ENCODE measurements at regions not wholly inside any gene's neighbourhood (a gene's known extent, or its start where the extent isn't known, plus 50 kb on each side); places are given as distances from the start of the nearest gene placed in this dataset.

DNA sequence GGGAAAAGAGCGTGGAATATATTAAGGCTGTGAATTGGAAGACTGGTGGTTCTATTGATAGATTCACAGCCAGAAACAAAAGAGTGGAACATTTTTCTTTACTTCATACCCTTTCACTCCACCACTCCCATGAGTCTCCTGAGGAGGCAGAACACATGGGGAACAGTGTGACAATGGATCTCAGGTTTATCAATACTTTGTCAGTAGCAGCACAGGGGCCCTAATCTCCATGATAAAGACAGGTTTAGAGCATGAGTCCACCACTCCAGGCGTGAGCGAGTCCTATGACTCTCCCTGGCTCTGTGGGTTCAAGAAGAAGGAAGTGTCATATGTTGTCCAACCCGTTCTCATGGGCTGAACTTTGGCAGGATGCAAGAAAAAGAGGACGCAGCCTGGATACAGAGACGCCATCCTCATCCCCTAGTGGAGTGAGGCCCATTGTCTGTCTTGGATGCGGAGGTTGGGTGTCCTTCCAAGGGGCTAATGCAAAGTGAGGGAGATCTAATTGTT lies 361.2 kb downstream of the TMEM114 start:
- H3K4me3 ChIP-seq, result no peak overlapping the region
- no peaks in the 10 kb centered on the region for H3K27me3 ChIP-seq (ENCODE audit: insufficient read depth)
- no peaks in the 10 kb centered on the region for H3K9me3 Mint-ChIP-seq
- no peak overlapping the region for H3K4me3 Mint-ChIP-seq
- TF ChIP-seq, protein P1, sequence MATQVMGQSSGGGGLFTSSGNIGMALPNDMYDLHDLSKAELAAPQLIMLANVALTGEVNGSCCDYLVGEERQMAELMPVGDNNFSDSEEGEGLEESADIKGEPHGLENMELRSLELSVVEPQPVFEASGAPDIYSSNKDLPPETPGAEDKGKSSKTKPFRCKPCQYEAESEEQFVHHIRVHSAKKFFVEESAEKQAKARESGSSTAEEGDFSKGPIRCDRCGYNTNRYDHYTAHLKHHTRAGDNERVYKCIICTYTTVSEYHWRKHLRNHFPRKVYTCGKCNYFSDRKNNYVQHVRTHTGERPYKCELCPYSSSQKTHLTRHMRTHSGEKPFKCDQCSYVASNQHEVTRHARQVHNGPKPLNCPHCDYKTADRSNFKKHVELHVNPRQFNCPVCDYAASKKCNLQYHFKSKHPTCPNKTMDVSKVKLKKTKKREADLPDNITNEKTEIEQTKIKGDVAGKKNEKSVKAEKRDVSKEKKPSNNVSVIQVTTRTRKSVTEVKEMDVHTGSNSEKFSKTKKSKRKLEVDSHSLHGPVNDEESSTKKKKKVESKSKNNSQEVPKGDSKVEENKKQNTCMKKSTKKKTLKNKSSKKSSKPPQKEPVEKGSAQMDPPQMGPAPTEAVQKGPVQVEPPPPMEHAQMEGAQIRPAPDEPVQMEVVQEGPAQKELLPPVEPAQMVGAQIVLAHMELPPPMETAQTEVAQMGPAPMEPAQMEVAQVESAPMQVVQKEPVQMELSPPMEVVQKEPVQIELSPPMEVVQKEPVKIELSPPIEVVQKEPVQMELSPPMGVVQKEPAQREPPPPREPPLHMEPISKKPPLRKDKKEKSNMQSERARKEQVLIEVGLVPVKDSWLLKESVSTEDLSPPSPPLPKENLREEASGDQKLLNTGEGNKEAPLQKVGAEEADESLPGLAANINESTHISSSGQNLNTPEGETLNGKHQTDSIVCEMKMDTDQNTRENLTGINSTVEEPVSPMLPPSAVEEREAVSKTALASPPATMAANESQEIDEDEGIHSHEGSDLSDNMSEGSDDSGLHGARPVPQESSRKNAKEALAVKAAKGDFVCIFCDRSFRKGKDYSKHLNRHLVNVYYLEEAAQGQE (IDR thresholded peaks at IDR 0.05; ENCODE audit: unreplicated experiment), result no peak
- TF ChIP-seq, protein P2, sequence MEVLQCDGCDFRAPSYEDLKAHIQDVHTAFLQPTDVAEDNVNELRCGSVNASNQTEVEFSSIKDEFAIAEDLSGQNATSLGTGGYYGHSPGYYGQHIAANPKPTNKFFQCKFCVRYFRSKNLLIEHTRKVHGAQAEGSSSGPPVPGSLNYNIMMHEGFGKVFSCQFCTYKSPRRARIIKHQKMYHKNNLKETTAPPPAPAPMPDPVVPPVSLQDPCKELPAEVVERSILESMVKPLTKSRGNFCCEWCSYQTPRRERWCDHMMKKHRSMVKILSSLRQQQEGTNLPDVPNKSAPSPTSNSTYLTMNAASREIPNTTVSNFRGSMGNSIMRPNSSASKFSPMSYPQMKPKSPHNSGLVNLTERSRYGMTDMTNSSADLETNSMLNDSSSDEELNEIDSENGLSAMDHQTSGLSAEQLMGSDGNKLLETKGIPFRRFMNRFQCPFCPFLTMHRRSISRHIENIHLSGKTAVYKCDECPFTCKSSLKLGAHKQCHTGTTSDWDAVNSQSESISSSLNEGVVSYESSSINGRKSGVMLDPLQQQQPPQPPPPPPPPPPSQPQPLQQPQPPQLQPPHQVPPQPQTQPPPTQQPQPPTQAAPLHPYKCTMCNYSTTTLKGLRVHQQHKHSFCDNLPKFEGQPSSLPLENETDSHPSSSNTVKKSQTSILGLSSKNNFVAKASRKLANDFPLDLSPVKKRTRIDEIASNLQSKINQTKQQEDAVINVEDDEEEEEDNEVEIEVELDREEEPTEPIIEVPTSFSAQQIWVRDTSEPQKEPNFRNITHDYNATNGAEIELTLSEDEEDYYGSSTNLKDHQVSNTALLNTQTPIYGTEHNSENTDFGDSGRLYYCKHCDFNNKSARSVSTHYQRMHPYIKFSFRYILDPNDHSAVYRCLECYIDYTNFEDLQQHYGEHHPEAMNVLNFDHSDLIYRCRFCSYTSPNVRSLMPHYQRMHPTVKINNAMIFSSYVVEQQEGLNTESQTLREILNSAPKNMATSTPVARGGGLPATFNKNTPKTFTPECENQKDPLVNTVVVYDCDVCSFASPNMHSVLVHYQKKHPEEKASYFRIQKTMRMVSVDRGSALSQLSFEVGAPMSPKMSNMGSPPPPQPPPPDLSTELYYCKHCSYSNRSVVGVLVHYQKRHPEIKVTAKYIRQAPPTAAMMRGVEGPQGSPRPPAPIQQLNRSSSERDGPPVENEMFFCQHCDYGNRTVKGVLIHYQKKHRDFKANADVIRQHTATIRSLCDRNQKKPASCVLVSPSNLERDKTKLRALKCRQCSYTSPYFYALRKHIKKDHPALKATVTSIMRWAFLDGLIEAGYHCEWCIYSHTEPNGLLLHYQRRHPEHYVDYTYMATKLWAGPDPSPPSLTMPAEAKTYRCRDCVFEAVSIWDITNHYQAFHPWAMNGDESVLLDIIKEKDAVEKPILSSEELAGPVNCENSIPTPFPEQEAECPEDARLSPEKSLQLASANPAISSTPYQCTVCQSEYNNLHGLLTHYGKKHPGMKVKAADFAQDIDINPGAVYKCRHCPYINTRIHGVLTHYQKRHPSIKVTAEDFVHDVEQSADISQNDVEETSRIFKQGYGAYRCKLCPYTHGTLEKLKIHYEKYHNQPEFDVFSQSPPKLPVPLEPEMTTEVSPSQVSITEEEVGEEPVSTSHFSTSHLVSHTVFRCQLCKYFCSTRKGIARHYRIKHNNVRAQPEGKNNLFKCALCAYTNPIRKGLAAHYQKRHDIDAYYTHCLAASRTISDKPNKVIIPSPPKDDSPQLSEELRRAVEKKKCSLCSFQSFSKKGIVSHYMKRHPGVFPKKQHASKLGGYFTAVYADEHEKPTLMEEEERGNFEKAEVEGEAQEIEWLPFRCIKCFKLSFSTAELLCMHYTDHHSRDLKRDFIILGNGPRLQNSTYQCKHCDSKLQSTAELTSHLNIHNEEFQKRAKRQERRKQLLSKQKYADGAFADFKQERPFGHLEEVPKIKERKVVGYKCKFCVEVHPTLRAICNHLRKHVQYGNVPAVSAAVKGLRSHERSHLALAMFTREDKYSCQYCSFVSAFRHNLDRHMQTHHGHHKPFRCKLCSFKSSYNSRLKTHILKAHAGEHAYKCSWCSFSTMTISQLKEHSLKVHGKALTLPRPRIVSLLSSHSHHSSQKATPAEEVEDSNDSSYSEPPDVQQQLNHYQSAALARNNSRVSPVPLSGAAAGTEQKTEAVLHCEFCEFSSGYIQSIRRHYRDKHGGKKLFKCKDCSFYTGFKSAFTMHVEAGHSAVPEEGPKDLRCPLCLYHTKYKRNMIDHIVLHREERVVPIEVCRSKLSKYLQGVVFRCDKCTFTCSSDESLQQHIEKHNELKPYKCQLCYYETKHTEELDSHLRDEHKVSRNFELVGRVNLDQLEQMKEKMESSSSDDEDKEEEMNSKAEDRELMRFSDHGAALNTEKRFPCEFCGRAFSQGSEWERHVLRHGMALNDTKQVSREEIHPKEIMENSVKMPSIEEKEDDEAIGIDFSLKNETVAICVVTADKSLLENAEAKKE (CRISPR knock-in tag; IDR thresholded peaks at IDR 0.05), result 0 out of 2 replicates have a peak, but pooled peaks have one; percentile 32
- DNase-seq (ENCODE audit: low spot score) (peak; percentile 1), ATAC-seq (peak; percentile 89)
- no peak overlapping the region for H2AFZ ChIP-seq
- H4K20me1 ChIP-seq (replicated peaks; ENCODE audit: insufficient read depth), result no peaks in the 10 kb centered on the region
- H3K27ac ChIP-seq (ENCODE audit: low read depth), result no peak overlapping the region
- peaks cover 22% of the 10 kb centered on the region for H3K4me1 Mint-ChIP-seq
- H3K79me2 ChIP-seq (replicated peaks; ENCODE audit: insufficient read depth), result no peaks in the 10 kb centered on the region
- H3K36me3 Mint-ChIP-seq (ENCODE audit: low read depth), result no peaks in the 10 kb centered on the region
- H3K9me2 ChIP-seq (ENCODE audit: insufficient read depth), result no peaks in the 10 kb centered on the region
- H3K4me1 ChIP-seq (ENCODE audit: insufficient read depth), result peaks cover 14% of the 10 kb centered on the region
- H3K4me2 ChIP-seq, result no peak overlapping the region; the same call in 1 of the 2 replicates
- H3K27ac Mint-ChIP-seq, result peak overlapping the region; percentile 61; the same call in 1 of the 2 replicates
- H3F3A ChIP-seq (replicated peaks; ENCODE audit: low read depth), result no peaks in the 10 kb centered on the region
- H3K36me3 ChIP-seq (ENCODE audit: insufficient read depth), result no peaks in the 10 kb centered on the region
- H3K27me3 Mint-ChIP-seq (ENCODE audit: insufficient read depth, low read depth, poor library complexity), result peaks cover 3% of the 10 kb centered on the region

Measured in GM23338 (cell line).